Astrocyte of the spinal cord (primary cell): ENCODE measurements at regions not wholly inside any gene's neighbourhood (a gene's known extent, or its start where the extent isn't known, plus 50 kb on each side); places are given as distances from the start of the nearest gene placed in this dataset.

Experiments used
- DNase-seq: peaks from one replicate; pipeline ENCODE4 v3.0.0; 2011; ENCODE audit warnings: low read depth, low spot score
- H3K4me3 ChIP-seq: 2 replicates; pipeline ENCODE4 v1.5.1; 2011; ENCODE audit warnings: low read depth, mild to moderate bottlenecking, low read length, moderate library complexity
- in situ Hi-C: cut with HindIII; loops from 2 replicates; pipeline ENCODE4 v1.10.0; 2017; ENCODE audit warnings: low sequenced_read_pairs
- TF ChIP-seq, protein P1 (sequence below): IDR thresholded peaks from 2 replicates; pipeline ENCODE4 v1.5.1; 2012; ENCODE audit warnings: low read depth, mild to moderate bottlenecking, low read length, inconsistent platforms

DNA sequence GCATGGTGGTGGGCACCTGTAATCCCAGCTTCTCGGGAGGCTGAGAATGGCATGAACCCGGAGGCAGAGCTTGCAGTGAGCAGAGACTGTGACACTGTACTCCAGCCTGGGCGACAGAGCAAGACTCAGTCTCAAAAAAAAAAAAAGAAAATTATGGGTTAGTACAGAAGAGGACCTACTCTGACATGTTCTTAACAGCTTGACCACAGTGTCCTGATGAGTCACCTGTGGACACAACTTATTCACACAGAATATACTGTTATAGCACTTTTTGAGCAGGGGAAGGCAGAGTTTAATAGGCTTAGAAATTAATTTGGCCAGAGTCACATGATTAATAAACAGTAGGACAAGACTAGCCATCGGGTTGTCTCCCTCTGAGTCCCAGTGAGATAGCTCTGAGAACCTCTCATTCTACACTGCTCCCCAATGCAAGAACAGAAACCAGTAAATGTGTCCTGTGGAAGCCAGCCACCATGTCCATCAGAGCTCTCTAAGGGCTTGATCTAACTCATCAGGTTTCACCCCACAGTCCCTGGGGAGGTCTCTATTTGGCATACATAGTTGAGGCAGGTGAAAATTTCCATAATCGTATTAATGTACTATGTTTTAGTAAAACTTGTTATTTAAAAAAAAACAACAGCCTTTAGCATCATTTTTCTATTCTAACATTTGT, 1077.9 kb upstream of the C9orf72 start:
- TF ChIP-seq, protein P1, sequence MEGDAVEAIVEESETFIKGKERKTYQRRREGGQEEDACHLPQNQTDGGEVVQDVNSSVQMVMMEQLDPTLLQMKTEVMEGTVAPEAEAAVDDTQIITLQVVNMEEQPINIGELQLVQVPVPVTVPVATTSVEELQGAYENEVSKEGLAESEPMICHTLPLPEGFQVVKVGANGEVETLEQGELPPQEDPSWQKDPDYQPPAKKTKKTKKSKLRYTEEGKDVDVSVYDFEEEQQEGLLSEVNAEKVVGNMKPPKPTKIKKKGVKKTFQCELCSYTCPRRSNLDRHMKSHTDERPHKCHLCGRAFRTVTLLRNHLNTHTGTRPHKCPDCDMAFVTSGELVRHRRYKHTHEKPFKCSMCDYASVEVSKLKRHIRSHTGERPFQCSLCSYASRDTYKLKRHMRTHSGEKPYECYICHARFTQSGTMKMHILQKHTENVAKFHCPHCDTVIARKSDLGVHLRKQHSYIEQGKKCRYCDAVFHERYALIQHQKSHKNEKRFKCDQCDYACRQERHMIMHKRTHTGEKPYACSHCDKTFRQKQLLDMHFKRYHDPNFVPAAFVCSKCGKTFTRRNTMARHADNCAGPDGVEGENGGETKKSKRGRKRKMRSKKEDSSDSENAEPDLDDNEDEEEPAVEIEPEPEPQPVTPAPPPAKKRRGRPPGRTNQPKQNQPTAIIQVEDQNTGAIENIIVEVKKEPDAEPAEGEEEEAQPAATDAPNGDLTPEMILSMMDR = no peak
- in situ Hi-C loops = no loop called here
- H3K4me3 ChIP-seq = no peak overlapping the region
- DNase-seq = no peak

DNA sequence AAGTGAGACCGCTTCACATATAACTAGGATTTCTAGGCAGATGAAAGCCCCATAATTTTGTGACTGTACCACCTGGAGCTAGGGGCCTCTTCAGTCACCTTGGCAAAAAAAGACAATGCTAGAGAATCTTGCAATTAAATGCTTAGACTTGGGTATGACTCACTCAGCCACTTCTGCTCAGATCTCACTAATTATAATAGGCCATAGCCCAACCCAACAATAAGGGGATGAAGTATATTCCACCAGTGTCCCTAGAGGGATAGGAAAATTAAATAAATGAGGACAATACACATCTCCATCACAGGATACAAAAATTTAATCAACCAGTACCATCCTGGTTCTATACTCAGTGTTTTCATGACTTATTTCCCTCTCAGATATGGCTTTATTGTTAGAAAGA, 1079.9 kb upstream of the C9orf72 start:
- DNase-seq = no peak
- TF ChIP-seq, protein P1 = no peak
- in situ Hi-C loops = no loop called here
- H3K4me3 ChIP-seq = no peak overlapping the region

DNA sequence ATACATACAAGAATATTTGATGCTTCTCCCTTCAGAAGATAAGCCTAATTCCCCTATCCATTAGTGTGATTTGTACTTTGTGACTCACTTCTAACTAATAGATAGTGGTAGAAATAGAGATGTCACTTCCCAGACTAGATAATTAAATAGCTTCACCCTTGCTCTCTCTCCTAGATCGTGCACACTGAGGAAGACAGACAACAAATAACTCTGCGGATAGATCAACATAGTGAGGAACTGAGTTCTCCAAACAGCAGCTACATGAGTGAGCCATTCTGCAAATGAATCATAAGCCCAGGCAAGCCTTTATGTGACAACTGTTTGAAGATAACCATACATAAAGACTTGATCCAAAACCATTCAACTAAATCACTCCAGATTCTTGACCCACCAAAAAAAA, 1083.4 kb upstream of the C9orf72 start:
- DNase-seq = no peak
- TF ChIP-seq, protein P1 = no peak
- H3K4me3 ChIP-seq = no peak overlapping the region
- in situ Hi-C loops = no loop called here

DNA sequence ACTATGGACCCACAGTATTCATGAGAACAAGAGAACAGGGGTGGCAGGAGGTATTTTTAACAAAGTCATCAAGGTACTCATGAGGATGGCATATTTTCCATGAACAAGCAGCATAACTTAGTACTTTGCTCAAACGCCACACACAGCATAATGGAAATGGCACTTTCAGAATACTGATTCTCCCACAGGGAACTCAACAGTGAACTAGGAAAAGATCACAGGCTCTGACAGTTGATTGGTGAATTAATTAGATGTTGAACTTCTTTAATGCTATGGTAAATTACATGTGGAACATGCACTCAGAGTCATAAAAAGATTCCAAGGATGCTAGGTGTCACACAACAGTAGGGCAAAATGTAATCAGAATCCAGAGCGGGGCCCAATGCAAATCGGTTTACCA, 1088.6 kb upstream of the C9orf72 start:
- no peak overlapping the region for H3K4me3 ChIP-seq
- TF ChIP-seq, protein P1 = no peak
- DNase-seq = no peak
- in situ Hi-C loops = no loop called here

DNA sequence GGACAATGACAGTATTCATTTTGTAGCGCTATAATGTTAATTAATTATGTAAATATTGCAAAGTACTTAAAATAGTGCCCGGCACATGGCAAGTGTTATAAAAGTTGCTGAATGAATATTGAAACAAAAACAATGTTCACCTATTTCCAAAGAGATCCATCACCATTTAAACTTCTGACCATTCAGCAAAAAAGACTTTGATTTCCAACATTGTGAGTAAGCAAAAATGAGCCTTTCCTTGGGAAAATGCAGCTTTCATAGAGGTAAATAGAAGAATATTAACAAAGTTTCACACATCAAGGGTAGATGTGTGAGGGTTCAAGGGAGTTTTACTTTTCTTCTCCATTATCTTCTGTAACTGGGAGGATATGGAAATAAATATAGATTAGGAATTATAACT, 1089.4 kb upstream of the C9orf72 start:
- H3K4me3 ChIP-seq = no peak overlapping the region
- no peak for DNase-seq
- in situ Hi-C loops = no loop called here
- TF ChIP-seq, protein P1 = no peak

DNA sequence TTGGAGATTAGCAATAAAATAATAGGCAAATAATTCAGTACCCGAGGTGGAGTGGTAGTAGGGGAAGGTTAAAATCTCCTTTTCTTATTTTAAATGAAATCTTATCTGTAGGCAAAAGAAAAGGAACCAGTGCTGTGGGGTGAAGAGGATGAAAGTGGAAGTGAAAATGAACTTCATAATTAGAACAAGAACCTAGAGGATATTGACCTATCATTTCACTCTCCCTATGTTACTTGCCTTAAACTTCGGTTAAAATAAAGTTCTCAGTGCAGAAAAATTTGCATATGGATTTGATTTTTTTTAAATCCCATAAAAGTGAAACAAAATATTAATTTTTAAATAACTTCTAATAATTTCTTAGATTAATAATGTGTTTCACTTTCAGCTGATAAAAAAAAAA, 1094.9 kb upstream of the C9orf72 start:
- DNase-seq = no peak
- in situ Hi-C loops = no loop called here
- no peak overlapping the region for H3K4me3 ChIP-seq
- TF ChIP-seq, protein P1 = no peak

DNA sequence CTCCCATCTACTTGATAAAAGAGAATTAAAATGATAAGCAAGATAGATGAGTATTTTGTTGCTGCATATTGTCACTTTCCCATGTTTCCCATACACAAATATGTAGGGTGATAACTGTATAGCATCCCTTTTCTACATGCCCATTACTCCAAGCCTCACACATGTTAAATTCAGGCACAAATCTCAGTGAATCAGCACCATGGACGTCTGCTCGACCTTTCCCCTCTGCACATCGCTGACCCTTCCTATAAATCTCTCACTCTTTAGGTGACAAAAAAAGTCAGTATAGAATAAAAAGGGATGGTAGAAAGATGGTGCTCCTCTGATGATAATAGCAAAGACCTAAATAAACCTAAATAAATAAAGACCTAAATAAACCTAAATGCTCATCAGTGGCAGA, 1097.7 kb upstream of the C9orf72 start:
- H3K4me3 ChIP-seq = no peak overlapping the region
- in situ Hi-C loops = no loop called here
- TF ChIP-seq, protein P1 = no peak
- no peak for DNase-seq
